CD1c-positive myeloid dendritic cell (primary cell): ENCODE measurements at regions not wholly inside any gene's neighbourhood (a gene's known extent, or its start where the extent isn't known, plus 50 kb on each side); places are given as distances from the start of the nearest gene placed in this dataset.

Experiments
- DNase-seq: peaks from one replicate; pipeline ENCODE4 v3.0.0-alpha.2; 2016; ENCODE audit errors: extremely low spot score

GRCh38 chr11:70824605-70825245, 426.4 kb downstream of the CTTN start:
- DNase-seq = no peak

GRCh38 chr11:70825893-70826540, 426.4 kb downstream of the SHANK2 start:
- DNase-seq = no peak

GRCh38 chr11:70826541-70827335, 425.6 kb downstream of the SHANK2 start:
- DNase-seq = no peak

- no peak for DNase-seq
Observed at GRCh38 chr11:70828593-70829082, 423.7 kb downstream of the SHANK2 start.

GRCh38 chr11:70829134-70829885, 423.1 kb downstream of the SHANK2 start:
- DNase-seq = no peak

- DNase-seq = no peak
Observed at GRCh38 chr11:70829886-70830272, 422.5 kb downstream of the SHANK2 start.

GRCh38 chr11:70833011-70833410, 419.4 kb downstream of the SHANK2 start:
- no peak for DNase-seq

- no peak for DNase-seq
Observed at GRCh38 chr11:70833554-70833953, 418.8 kb downstream of the SHANK2 start.

- DNase-seq = no peak
Observed at GRCh38 chr11:70834277-70834940, 418.0 kb downstream of the SHANK2 start.

GRCh38 chr11:70834984-70835560, 417.3 kb downstream of the SHANK2 start:
- DNase-seq = no peak

GRCh38 chr11:70836071-70836470, 416.3 kb downstream of the SHANK2 start:
- no peak for DNase-seq

GRCh38 chr11:70838198-70838597, 414.2 kb downstream of the SHANK2 start:
- DNase-seq = no peak

GRCh38 chr11:70839851-70840250, 412.5 kb downstream of the SHANK2 start:
- DNase-seq = no peak

- DNase-seq = no peak
Observed at GRCh38 chr11:70841264-70841663, 411.1 kb downstream of the SHANK2 start.

- DNase-seq = no peak
Observed at GRCh38 chr11:70842256-70842655, 410.1 kb downstream of the SHANK2 start.

- DNase-seq = no peak
Observed at GRCh38 chr11:70842701-70843100, 409.7 kb downstream of the SHANK2 start.

- DNase-seq = no peak
Observed at GRCh38 chr11:70843906-70844305, 408.5 kb downstream of the SHANK2 start.

- no peak for DNase-seq
Observed at GRCh38 chr11:70844387-70844786, 408.0 kb downstream of the SHANK2 start.

- DNase-seq = no peak
Observed at GRCh38 chr11:70845591-70846041, 406.8 kb downstream of the SHANK2 start.

GRCh38 chr11:70846781-70847655, 405.4 kb downstream of the SHANK2 start:
- no peak for DNase-seq
